OCI-LY1 (cell line): ENCODE measurements at regions not wholly inside any gene's neighbourhood (a gene's known extent, or its start where the extent isn't known, plus 50 kb on each side); places are given as distances from the start of the nearest gene placed in this dataset.

Experiments
- CTCF ChIP-seq: fragments of 200-600 bp; sonication (generic), shearing (Covaris generic); IDR thresholded peaks from 2 replicates; pipeline ENCODE4 v1.5.1; 2017; ENCODE audit warnings: mild to moderate bottlenecking, antibody characterized with exemption, low read length, moderate library complexity, mixed read lengths
- EZH2 ChIP-seq: fragments of 200-600 bp; sonication (generic), shearing (Covaris generic); IDR thresholded peaks from 2 replicates; pipeline ENCODE4 v1.8.0; 2017; ENCODE audit warnings: borderline replicate concordance, mixed run types, mild to moderate bottlenecking, antibody characterized with exemption, low read length, moderate library complexity, mixed read lengths

GRCh38 chr17:65446838-65447526 is 114.5 kb downstream of the AXIN2 start:
- TF ChIP-seq EZH2 (no peak), CTCF (no peak)
